ENCODE measurements at regions not wholly inside any gene's neighbourhood (a gene's known extent, or its start where the extent isn't known, plus 50 kb on each side); places are given as distances from the start of the nearest gene placed in this dataset.

- POLR2A ChIA-PET = no interaction called here
- TF ChIP-seq CTCF (IDR thresholded peaks at IDR 0.05; ENCODE audit: insufficient read depth, low read depth, low read length) = no peak
- no peak for DNase-seq (ENCODE audit: low read depth)
- H3K36me3 ChIP-seq (ENCODE audit: control insufficient read depth, insufficient read depth, low read length) = no peaks in the 10 kb centered on the region
- CTCF ChIA-PET = interaction anchor here (2.5 kb wide), 1 partner anchor 12 kb away, joined by 13 read pairs; no protein-coding TSS in a partner anchor
- H3K4me3 ChIP-seq (ENCODE audit: low read depth, low read length) = no peak overlapping the region
- no peaks in the 10 kb centered on the region for H3K27me3 ChIP-seq (ENCODE audit: control insufficient read depth, insufficient read depth, low read length)
Measured at GRCh38 chr5:173501922-173502321, 114.5 kb downstream of the BOD1 start.

GRCh38 chr5:173501271-173501670 is 115.2 kb downstream of the BOD1 start:
- Histone ChIP-seq H3K27me3 (ENCODE audit: control insufficient read depth, insufficient read depth, low read length) (no peaks in the 10 kb centered on the region), H3K4me3 (ENCODE audit: low read depth, low read length) (no peak overlapping the region), H3K36me3 (ENCODE audit: control insufficient read depth, insufficient read depth, low read length) (no peaks in the 10 kb centered on the region)
- DNase-seq (ENCODE audit: low read depth) = no peak
- ChIA-PET CTCF (interaction anchor here (1.5 kb wide), 1 partner anchor 32 kb away, joined by 3 read pairs; no protein-coding TSS in a partner anchor), POLR2A (no interaction called here)
- TF ChIP-seq CTCF (IDR thresholded peaks at IDR 0.05; ENCODE audit: insufficient read depth, low read depth, low read length) = no peak

GRCh38 chr5:173500213-173500560 is 116.3 kb downstream of the BOD1 start:
- ChIA-PET POLR2A (no interaction called here), CTCF (interaction anchor here (1.5 kb wide), 1 partner anchor 33 kb away, joined by 3 read pairs; no protein-coding TSS in a partner anchor)
- H3K4me3 ChIP-seq (ENCODE audit: low read depth, low read length) = no peak overlapping the region

GRCh38 chr5:173499471-173500212 is 116.8 kb downstream of the BOD1 start:
- no peak for DNase-seq (ENCODE audit: low read depth)
- CTCF ChIA-PET = interaction anchor here (0.9 to 1.5 kb wide), 2 partner anchors 33 to 516 kb away, joined by 3 read pairs; partner anchors contain the start of gene ATP6V0E1
- Histone ChIP-seq H3K36me3 (ENCODE audit: control insufficient read depth, insufficient read depth, low read length) (no peaks in the 10 kb centered on the region), H3K4me3 (ENCODE audit: low read depth, low read length) (no peak overlapping the region), H3K27me3 (ENCODE audit: control insufficient read depth, insufficient read depth, low read length) (no peaks in the 10 kb centered on the region)
- POLR2A ChIA-PET = no interaction called here
- TF ChIP-seq CTCF (IDR thresholded peaks at IDR 0.05; ENCODE audit: insufficient read depth, low read depth, low read length) = no peak

More at GRCh38 chr5:173500213-173500560, 116.3 kb downstream of the BOD1 start:
- H3K36me3 ChIP-seq (ENCODE audit: control insufficient read depth, insufficient read depth, low read length) = no peaks in the 10 kb centered on the region
- H3K27me3 ChIP-seq (ENCODE audit: control insufficient read depth, insufficient read depth, low read length) = no peaks in the 10 kb centered on the region
- no peak for DNase-seq (ENCODE audit: low read depth)
- TF ChIP-seq CTCF (IDR thresholded peaks at IDR 0.05; ENCODE audit: insufficient read depth, low read depth, low read length) = no peak

- Histone ChIP-seq H3K27me3 (ENCODE audit: control insufficient read depth, insufficient read depth, low read length) (no peaks in the 10 kb centered on the region), H3K36me3 (ENCODE audit: control insufficient read depth, insufficient read depth, low read length) (no peaks in the 10 kb centered on the region), H3K4me3 (ENCODE audit: low read depth, low read length) (no peak overlapping the region)
- ChIA-PET POLR2A (interaction anchor here (0.5 to 1.0 kb wide), 2 partner anchors 171 to 173 kb away, joined by 3 to 10 read pairs; partner anchors contain the start of gene STC2), CTCF (interaction anchor here (0.9 to 1.5 kb wide), 3 partner anchors 13 to 515 kb away, joined by 3 to 4 read pairs (median 3); partner anchors contain the start of gene ATP6V0E1)
- TF ChIP-seq CTCF (IDR thresholded peaks at IDR 0.05; ENCODE audit: insufficient read depth, low read depth, low read length) = no peak
- DNase-seq (ENCODE audit: low read depth) = no peak
Measured at GRCh38 chr5:173498739-173499470, 117.5 kb downstream of the BOD1 start.

Data from BJ (cell line).